ENCODE measurements at regions not wholly inside any gene's neighbourhood (a gene's known extent, or its start where the extent isn't known, plus 50 kb on each side); places are given as distances from the start of the nearest gene placed in this dataset.

GRCh38 chr20:23205211-23205610, 119.1 kb upstream of the CD93 start:
- DNase-seq (no peak), ATAC-seq (no peak)

- ATAC-seq (no peak), DNase-seq (no peak)
Measured at GRCh38 chr20:23203951-23204730, 118.0 kb upstream of the CD93 start.

GRCh38 chr20:23203310-23203709, 117.2 kb upstream of the CD93 start:
- DNase-seq (no peak), ATAC-seq (no peak)

GRCh38 chr20:23201658-23202057, 115.5 kb upstream of the CD93 start:
- DNase-seq (no peak), ATAC-seq (no peak)

- ATAC-seq, result no peak
- no peak for DNase-seq
Measured at GRCh38 chr20:23200914-23201313, 114.8 kb upstream of the CD93 start.

- ATAC-seq (no peak), DNase-seq (no peak)
Measured at GRCh38 chr20:23200413-23200812, 114.3 kb upstream of the CD93 start.

GRCh38 chr20:23199356-23199755, 113.2 kb upstream of the CD93 start:
- DNase-seq (no peak), ATAC-seq (no peak)

- DNase-seq (no peak), ATAC-seq (no peak)
Measured at GRCh38 chr20:23198815-23199214, 112.7 kb upstream of the CD93 start.

- no peak for DNase-seq
Measured at GRCh38 chr20:23197836-23198235, 111.7 kb upstream of the CD93 start.

GRCh38 chr20:23195636-23196035, 109.5 kb upstream of the CD93 start:
- ATAC-seq, result no peak
- no peak for DNase-seq

More at GRCh38 chr20:23197836-23198235, 111.7 kb upstream of the CD93 start:
- ATAC-seq, result no peak

- ATAC-seq, result no peak
- DNase-seq, result no peak
Measured at GRCh38 chr20:23193801-23194384, 107.8 kb upstream of the CD93 start.

GRCh38 chr20:23192469-23192868, 106.3 kb upstream of the CD93 start:
- ATAC-seq (no peak), DNase-seq (no peak)

GRCh38 chr20:23190557-23190956, 104.4 kb upstream of the CD93 start:
- DNase-seq, result no peak
- no peak for ATAC-seq

GRCh38 chr20:23189854-23190253, 103.7 kb upstream of the CD93 start:
- DNase-seq (no peak), ATAC-seq (no peak)

GRCh38 chr20:23189341-23189740, 103.2 kb upstream of the CD93 start:
- DNase-seq (no peak), ATAC-seq (no peak)

GRCh38 chr20:23188377-23189169, 102.4 kb upstream of the CD93 start:
- ATAC-seq, result no peak
- no peak for DNase-seq

GRCh38 chr20:23187751-23188150, 101.6 kb upstream of the CD93 start:
- DNase-seq (no peak), ATAC-seq (no peak)

GRCh38 chr20:23186808-23187207, 100.7 kb upstream of the CD93 start:
- ATAC-seq (no peak), DNase-seq (no peak)

- ATAC-seq (no peak), DNase-seq (no peak)
Measured at GRCh38 chr20:23180451-23180921, 94.4 kb upstream of the CD93 start.

GRCh38 chr20:23179766-23180403, 93.8 kb upstream of the CD93 start:
- ATAC-seq (no peak), DNase-seq (no peak)

GRCh38 chr20:23178806-23179205, 92.7 kb upstream of the CD93 start:
- ATAC-seq (no peak), DNase-seq (no peak)

GRCh38 chr20:23174821-23175220, 88.7 kb upstream of the CD93 start:
- ATAC-seq (no peak), DNase-seq (no peak)

- DNase-seq, result no peak
- ATAC-seq, result no peak
Measured at GRCh38 chr20:23167431-23167830, 81.3 kb upstream of the CD93 start.

Measured in stimulated activated naive CD8-positive, alpha-beta T cell treated with anti-CD3 and anti-CD28 coated beads, Interleukin-15, Interleukin-2, amounts not matched to agents 100 U/mL and 50 U/mL, for 24 hours (primary cell).